CD14-positive monocyte (primary cell): ENCODE measurements at regions not wholly inside any gene's neighbourhood (a gene's known extent, or its start where the extent isn't known, plus 50 kb on each side); places are given as distances from the start of the nearest gene placed in this dataset.

Experiments
- DNase-seq, 3 donors: peaks; one replicate each; pipeline ENCODE4 v3.0.0-alpha.2; 2011 to 2022
- H2AFZ ChIP-seq: 2 replicates; pipeline ENCODE4 v1.6.0; 2012; ENCODE audit warnings: mild to moderate bottlenecking, low read depth, low read length, inconsistent platforms; ENCODE audit not compliant: insufficient read depth, poor library complexity, severe bottlenecking
- H3K27ac ChIP-seq, 2 donors: 1 replicate in 1 of 2; 2 replicates in 1 of 2; pipeline ENCODE4 v1.5.1; 2012 to 2013; ENCODE audit warnings: low read length in 2 of 2, control low read depth in 1 of 2, inconsistent platforms in 1 of 2, low read depth in 1 of 2, mild to moderate bottlenecking in 1 of 2
- H3K27me3 ChIP-seq, 2 donors: one replicate each; pipeline versions ENCODE4 v1.6.0 to v1.6.1; 2011 to 2013; ENCODE audit warnings: low read length in 2 of 2; ENCODE audit not compliant: control insufficient read depth in 2 of 2, insufficient read depth in 2 of 2
- H3K36me3 ChIP-seq, 2 donors: replicated peaks in 1 of 2; 1 replicate in 1 of 2; 2 replicates in 1 of 2; pipeline versions ENCODE4 v1.5.1 to v1.6.1; 2012 to 2013; ENCODE audit warnings: low read length in 2 of 2, control low read depth in 1 of 2, inconsistent platforms in 1 of 2, mild to moderate bottlenecking in 1 of 2; ENCODE audit not compliant: insufficient read depth in 2 of 2, control insufficient read depth in 1 of 2
- H3K4me1 ChIP-seq, 2 donors: 1 replicate in 1 of 2; 2 replicates in 1 of 2; pipeline versions ENCODE4 v1.5.1 to v1.6.1; 2012 to 2013; ENCODE audit warnings: low read length in 2 of 2, control low read depth in 1 of 2, inconsistent platforms in 1 of 2, mild to moderate bottlenecking in 1 of 2, moderate library complexity in 1 of 2; ENCODE audit not compliant: insufficient read depth in 2 of 2, control insufficient read depth in 1 of 2
- H3K4me2 ChIP-seq: replicated peaks from 2 replicates; pipeline ENCODE3; 2012; ENCODE audit warnings: low read length, moderate library complexity, mild to moderate bottlenecking; ENCODE audit not compliant: poor library complexity, severe bottlenecking; ENCODE audit errors: extremely low read depth
- H3K4me3 ChIP-seq, 3 experiments: fragments of 200-600 bp in 1 of 3; sonication (generic) in 1 of 3; replicated peaks in 1 of 3; 1 replicate in 2 of 3; 2 replicates in 1 of 3; pipeline ENCODE4 v1.5.1; 2011 to 2013; ENCODE audit warnings: low read length in 3 of 3, mild to moderate bottlenecking in 3 of 3, control low read depth in 2 of 3, low read depth in 2 of 3, inconsistent platforms in 1 of 3, moderate library complexity in 1 of 3
- H3K79me2 ChIP-seq: 2 replicates; pipeline ENCODE4 v1.6.0; 2012; ENCODE audit warnings: mild to moderate bottlenecking, control low read depth, inconsistent platforms, low read length, moderate library complexity; ENCODE audit not compliant: insufficient read depth
- H3K9ac ChIP-seq: 2 replicates; pipeline ENCODE4 v1.6.0; 2017; ENCODE audit warnings: low read length, mild to moderate bottlenecking; ENCODE audit not compliant: insufficient read depth, poor library complexity, severe bottlenecking
- H3K9me3 ChIP-seq, 2 donors: replicated peaks in 1 of 2; 1 replicate in 1 of 2; 2 replicates in 1 of 2; pipeline versions ENCODE4 v1.5.1 to v1.6.1; 2012 to 2013; ENCODE audit warnings: low read length in 2 of 2, control low read depth in 1 of 2; ENCODE audit not compliant: control insufficient read depth in 1 of 2, insufficient read depth in 1 of 2
- H4K20me1 ChIP-seq: 2 replicates; pipeline ENCODE4 v1.6.0; 2012; ENCODE audit warnings: mild to moderate bottlenecking, low read length, control low read depth, moderate library complexity; ENCODE audit not compliant: insufficient read depth
- H3K27ac Mint-ChIP-seq, 7 donors: one replicate each; pipeline ENCODE4 v1.8.0; 2020; ENCODE audit warnings: mild to moderate bottlenecking in 7 of 7, mixed read lengths in 7 of 7, moderate library complexity in 6 of 7, inconsistent platforms in 2 of 7
- H3K27me3 Mint-ChIP-seq, 3 donors: one replicate each; pipeline ENCODE4 v1.8.0; 2021 to 2022; ENCODE audit warnings: low read depth in 3 of 3, mild to moderate bottlenecking in 3 of 3, mixed read lengths in 3 of 3, moderate library complexity in 3 of 3, inconsistent platforms in 1 of 3
- H3K36me3 Mint-ChIP-seq, 2 donors: one replicate each; pipeline ENCODE4 v1.8.0; 2020; ENCODE audit warnings: mixed read lengths in 2 of 2, inconsistent platforms in 1 of 2, mild to moderate bottlenecking in 1 of 2
- H3K4me1 Mint-ChIP-seq: one replicate; pipeline ENCODE4 v1.8.0; 2020; ENCODE audit warnings: mild to moderate bottlenecking, mixed read lengths
- H3K4me3 Mint-ChIP-seq, 2 donors: one replicate each; pipeline ENCODE4 v1.8.0; 2020; ENCODE audit warnings: mild to moderate bottlenecking in 2 of 2, mixed read lengths in 2 of 2, moderate library complexity in 1 of 2
- H3K9me3 Mint-ChIP-seq, 7 donors: one replicate each; pipeline ENCODE4 v1.8.0; 2020 to 2022; ENCODE audit warnings: mixed read lengths in 7 of 7, mild to moderate bottlenecking in 6 of 7, moderate library complexity in 6 of 7, inconsistent platforms in 2 of 7
- CTCF ChIP-seq: fragments of 200-600 bp; IDR thresholded peaks from one replicate; pipeline ENCODE4 v1.8.0; 2022; ENCODE audit warnings: antibody characterized with exemption, mild to moderate bottlenecking
- WGBS: methylation state at CpG from one replicate; pipeline ENCODE4 v1.1.5; 2013; ENCODE audit warnings: missing lambda C conversion rate; ENCODE audit not compliant: insufficient coverage; 5-methylcytosine and 5-hydroxymethylcytosine counted together
- intact Hi-C, 2 donors: fragments of 100-400 bp; cut with micrococcal nuclease; formaldehyde crosslinking; loops; one replicate each; pipeline versions ENCODE4 v1.15.0 to v1.15.1; 2023

GRCh38 chr14:71748196-71748595 is 184.0 kb upstream of the RGS6 start:
- intact Hi-C loops = no loop called here
- no peak for DNase-seq
- no peaks in the 10 kb centered on the region for H4K20me1 ChIP-seq
- no peak overlapping the region for H3K9ac ChIP-seq
- H3K4me3 Mint-ChIP-seq = no peak overlapping the region
- H3K4me1 Mint-ChIP-seq = peaks cover 16% of the 10 kb centered on the region
- H3K36me3 ChIP-seq = no peaks in the 10 kb centered on the region
- peaks cover 9 to 25% (median 15%) of the 10 kb centered on the region in 7 donors for H3K9me3 Mint-ChIP-seq
- no peak overlapping the region for H3K27ac ChIP-seq
- H3K4me2 ChIP-seq = no peak overlapping the region
- WGBS = 100% methylated on average over 1 of the region's 1 CpG
- H3K27me3 Mint-ChIP-seq = peaks cover 0 to 9% (median 3%) of the 10 kb centered on the region in 3 donors
- H3K9me3 ChIP-seq = peaks cover 9 to 14% of the 10 kb centered on the region in 2 donors
- no peaks in the 10 kb centered on the region for H3K36me3 Mint-ChIP-seq
- H3K4me3 ChIP-seq = no peak overlapping the region
- peak overlapping the region in 1 of 7 donors; percentile 15 for H3K27ac Mint-ChIP-seq
- H3K4me1 ChIP-seq = peaks cover 0 to 3% of the 10 kb centered on the region in 2 donors
- H3K79me2 ChIP-seq = no peaks in the 10 kb centered on the region
- H2AFZ ChIP-seq = no peak overlapping the region
- no peaks in the 10 kb centered on the region for H3K27me3 ChIP-seq
- no peak for TF ChIP-seq CTCF

- Histone ChIP-seq H3K4me1 (peaks cover 0 to 3% of the 10 kb centered on the region in 2 donors), H3K27ac (no peak overlapping the region), H3K4me3 (no peak overlapping the region), H3K9me3 (peaks cover 9 to 14% of the 10 kb centered on the region in 2 donors), H3K9ac (no peak overlapping the region), H3K36me3 (no peaks in the 10 kb centered on the region), H3K27me3 (no peaks in the 10 kb centered on the region), H3K79me2 (no peaks in the 10 kb centered on the region), H3K4me2 (no peak overlapping the region), H2AFZ (peak overlapping the region; percentile 44), H4K20me1 (no peaks in the 10 kb centered on the region)
- Mint-ChIP-seq H3K27me3 (peaks cover 0 to 8% (median 3%) of the 10 kb centered on the region in 3 donors), H3K4me1 (peaks cover 17% of the 10 kb centered on the region), H3K9me3 (peaks cover 9 to 25% (median 15%) of the 10 kb centered on the region in 7 donors), H3K27ac (peak overlapping the region in 2 of 7 donors; percentile 3 to 56), H3K4me3 (no peak overlapping the region), H3K36me3 (no peaks in the 10 kb centered on the region)
- no peak for TF ChIP-seq CTCF
- DNase-seq = peak in 1 of 3 donors; percentile 4
- intact Hi-C loops = loop anchor here in 1 of 2 donors (10.0 kb wide), 1 partner anchor 645 kb away; no protein-coding TSS in a partner anchor
- WGBS = 16% methylated on average over 6 of the region's 8 CpGs
These were observed 182.5 kb upstream of the RGS6 start for GRCh38 chr14:71749613-71750238.
